ENCODE measurements at regions not wholly inside any gene's neighbourhood (a gene's known extent, or its start where the extent isn't known, plus 50 kb on each side); places are given as distances from the start of the nearest gene placed in this dataset.

GRCh38 chr5:91283899-91284298, 99.2 kb downstream of the ARRDC3 start:
- Histone ChIP-seq H3K27ac (replicated peaks; ENCODE audit: low read length) (no peak overlapping the region), H2AK5ac (ENCODE audit: low read depth, low read length) (no peak overlapping the region), H2BK5ac (ENCODE audit: low read length) (no peak overlapping the region), H3K14ac (ENCODE audit: low read length) (no peak overlapping the region), H2AFZ (ENCODE audit: low read length) (no peak overlapping the region), H4K8ac (ENCODE audit: low read depth, low read length) (no peak overlapping the region), H3K4me2 (ENCODE audit: insufficient read depth, low read length, poor library complexity, severe bottlenecking) (no peak overlapping the region), H3K23ac (ENCODE audit: low read depth, low read length, poor library complexity) (no peak overlapping the region), H3K4ac (ENCODE audit: low read length) (no peak overlapping the region), H3K79me1 (ENCODE audit: low read depth, low read length) (no peaks in the 10 kb centered on the region), H3K4me3 (ENCODE audit: low read length in 2 of 2) (no peak overlapping the region), H3K4me1 (ENCODE audit: control insufficient read depth in 2 of 2, insufficient read depth in 1 of 2, low read depth in 1 of 2, low read length in 2 of 2) (peaks cover 2 to 11% of the 10 kb centered on the region in 2 donors), H2BK12ac (ENCODE audit: low read length) (no peak overlapping the region), H4K91ac (ENCODE audit: low read depth, low read length, poor library complexity) (no peak overlapping the region), H3K27me3 (ENCODE audit: control insufficient read depth in 3 of 3, insufficient read depth in 3 of 3, low read depth in 1 of 3, low read length in 3 of 3) (peaks cover 0 to 4% (median 0%) of the 10 kb centered on the region in 3 experiments), H3K36me3 (replicated peaks in 1 of 2; ENCODE audit: control insufficient read depth in 2 of 2, insufficient read depth in 2 of 2, low read length in 2 of 2) (no peaks in the 10 kb centered on the region), H3K9ac (ENCODE audit: low read depth, low read length, poor library complexity) (no peak overlapping the region), H3K18ac (ENCODE audit: low read length) (no peak overlapping the region), H2BK15ac (ENCODE audit: low read length) (no peak overlapping the region), H3K9me3 (replicated peaks in 1 of 2; ENCODE audit: control insufficient read depth in 2 of 2, insufficient read depth in 1 of 2, low read depth in 1 of 2, low read length in 2 of 2) (peaks cover 0 to 3% of the 10 kb centered on the region in 2 donors), H2BK120ac (ENCODE audit: low read depth, low read length) (no peak overlapping the region)
- DNase-seq (ENCODE audit: low spot score) = no peak

- Histone ChIP-seq H3K4me2 (ENCODE audit: insufficient read depth, low read length, poor library complexity, severe bottlenecking) (no peak overlapping the region), H3K9me3 (replicated peaks in 1 of 2; ENCODE audit: control insufficient read depth in 2 of 2, insufficient read depth in 1 of 2, low read depth in 1 of 2, low read length in 2 of 2) (peaks cover 0 to 3% of the 10 kb centered on the region in 2 donors), H4K8ac (ENCODE audit: low read depth, low read length) (no peak overlapping the region), H3K27me3 (ENCODE audit: control insufficient read depth in 3 of 3, insufficient read depth in 3 of 3, low read depth in 1 of 3, low read length in 3 of 3) (peaks cover 0 to 4% (median 0%) of the 10 kb centered on the region in 3 experiments), H2BK15ac (ENCODE audit: low read length) (no peak overlapping the region), H2AK5ac (ENCODE audit: low read depth, low read length) (no peak overlapping the region), H3K9ac (ENCODE audit: low read depth, low read length, poor library complexity) (no peak overlapping the region), H3K4ac (ENCODE audit: low read length) (no peak overlapping the region), H2BK5ac (ENCODE audit: low read length) (no peak overlapping the region), H3K23ac (ENCODE audit: low read depth, low read length, poor library complexity) (no peak overlapping the region), H3K4me3 (ENCODE audit: low read length in 2 of 2) (no peak overlapping the region), H3K18ac (ENCODE audit: low read length) (no peak overlapping the region), H4K91ac (ENCODE audit: low read depth, low read length, poor library complexity) (no peak overlapping the region), H3K79me1 (ENCODE audit: low read depth, low read length) (no peaks in the 10 kb centered on the region), H2AFZ (ENCODE audit: low read length) (no peak overlapping the region), H2BK120ac (ENCODE audit: low read depth, low read length) (no peak overlapping the region), H2BK12ac (ENCODE audit: low read length) (no peak overlapping the region), H3K4me1 (ENCODE audit: control insufficient read depth in 2 of 2, insufficient read depth in 1 of 2, low read depth in 1 of 2, low read length in 2 of 2) (peaks cover 2 to 11% of the 10 kb centered on the region in 2 donors), H3K27ac (replicated peaks; ENCODE audit: low read length) (no peak overlapping the region), H3K14ac (ENCODE audit: low read length) (no peak overlapping the region), H3K36me3 (replicated peaks in 1 of 2; ENCODE audit: control insufficient read depth in 2 of 2, insufficient read depth in 2 of 2, low read length in 2 of 2) (no peaks in the 10 kb centered on the region)
- WGBS, 2 donors (ENCODE audit: extremely low coverage in 2 of 2, insufficient read length in 2 of 2, insufficient replicate concordance in 1 of 2) = no CpG with 5 or more reads among the region's 4 CpGs
- DNase-seq (ENCODE audit: low spot score) = no peak
These were observed 99.8 kb downstream of the ARRDC3 start for GRCh38 chr5:91283326-91283725.

DNA sequence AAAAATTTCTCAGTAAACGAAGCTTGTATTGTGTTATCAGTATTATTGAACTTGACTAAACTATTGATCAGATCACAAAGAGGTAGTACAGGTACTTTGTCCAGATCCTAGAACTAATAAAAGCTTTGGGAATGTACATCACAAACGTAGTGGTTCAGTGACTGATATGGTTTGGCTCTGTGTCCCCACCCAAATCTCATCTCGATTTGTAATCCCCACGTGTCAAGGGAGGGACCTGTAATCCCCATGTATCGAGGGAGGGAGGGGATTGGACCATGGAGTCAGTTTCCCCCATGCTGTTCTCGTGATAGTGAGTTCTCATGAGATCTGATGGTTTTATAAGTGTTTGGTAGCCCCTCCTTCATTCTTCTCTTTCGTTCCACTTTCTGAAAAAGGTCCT, 100.9 kb downstream of the ARRDC3 start:
- Histone ChIP-seq H4K8ac (ENCODE audit: low read depth, low read length) (no peak overlapping the region), H2BK12ac (ENCODE audit: low read length) (no peak overlapping the region), H3K27me3 (ENCODE audit: control insufficient read depth in 3 of 3, insufficient read depth in 3 of 3, low read depth in 1 of 3, low read length in 3 of 3) (peaks cover 0 to 4% (median 0%) of the 10 kb centered on the region in 3 experiments), H2AFZ (ENCODE audit: low read length) (no peak overlapping the region), H3K9ac (ENCODE audit: low read depth, low read length, poor library complexity) (no peak overlapping the region), H3K4me2 (ENCODE audit: insufficient read depth, low read length, poor library complexity, severe bottlenecking) (no peak overlapping the region), H3K9me3 (replicated peaks in 1 of 2; ENCODE audit: control insufficient read depth in 2 of 2, insufficient read depth in 1 of 2, low read depth in 1 of 2, low read length in 2 of 2) (peaks cover 0 to 3% of the 10 kb centered on the region in 2 donors), H3K36me3 (replicated peaks in 1 of 2; ENCODE audit: control insufficient read depth in 2 of 2, insufficient read depth in 2 of 2, low read length in 2 of 2) (no peaks in the 10 kb centered on the region), H2BK120ac (ENCODE audit: low read depth, low read length) (no peak overlapping the region), H3K14ac (ENCODE audit: low read length) (no peak overlapping the region), H3K27ac (replicated peaks; ENCODE audit: low read length) (no peak overlapping the region), H3K4me1 (ENCODE audit: control insufficient read depth in 2 of 2, insufficient read depth in 1 of 2, low read depth in 1 of 2, low read length in 2 of 2) (peaks cover 2 to 11% of the 10 kb centered on the region in 2 donors), H3K18ac (ENCODE audit: low read length) (no peak overlapping the region), H2BK15ac (ENCODE audit: low read length) (no peak overlapping the region), H3K79me1 (ENCODE audit: low read depth, low read length) (no peaks in the 10 kb centered on the region), H3K23ac (ENCODE audit: low read depth, low read length, poor library complexity) (no peak overlapping the region), H4K91ac (ENCODE audit: low read depth, low read length, poor library complexity) (no peak overlapping the region), H3K4ac (ENCODE audit: low read length) (no peak overlapping the region), H2AK5ac (ENCODE audit: low read depth, low read length) (no peak overlapping the region), H3K4me3 (ENCODE audit: low read length in 2 of 2) (no peak overlapping the region), H2BK5ac (ENCODE audit: low read length) (no peak overlapping the region)
- WGBS, 2 donors (ENCODE audit: extremely low coverage in 2 of 2, insufficient read length in 2 of 2, insufficient replicate concordance in 1 of 2) = no CpG with 5 or more reads among the region's 7 CpGs
- no peak for DNase-seq (ENCODE audit: low spot score)

DNA sequence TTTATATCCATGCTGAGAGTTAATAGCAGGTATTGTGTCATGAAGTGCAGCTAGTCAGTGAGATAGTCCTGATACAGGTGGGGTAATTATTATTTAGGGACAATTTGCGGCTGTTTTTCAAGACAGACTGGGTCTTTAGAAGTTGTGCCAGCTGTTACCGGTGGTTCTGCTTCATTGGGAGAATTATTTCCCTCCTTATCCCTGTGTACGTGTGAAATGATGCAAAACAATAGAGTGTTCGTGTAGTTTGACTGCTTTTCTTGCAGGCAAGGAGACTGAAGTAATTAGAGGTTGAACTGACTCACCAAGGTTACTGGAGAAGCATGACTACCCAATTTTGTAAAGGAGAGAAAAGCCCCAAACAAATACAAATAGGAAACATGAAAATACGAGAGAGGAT, 101.7 kb downstream of the ARRDC3 start:
- Histone ChIP-seq H3K9ac (ENCODE audit: low read depth, low read length, poor library complexity) (no peak overlapping the region), H3K4me3 (ENCODE audit: low read length in 2 of 2) (no peak overlapping the region), H3K27ac (replicated peaks; ENCODE audit: low read length) (no peak overlapping the region), H2BK12ac (ENCODE audit: low read length) (no peak overlapping the region), H3K18ac (ENCODE audit: low read length) (no peak overlapping the region), H3K23ac (ENCODE audit: low read depth, low read length, poor library complexity) (no peak overlapping the region), H3K4me2 (ENCODE audit: insufficient read depth, low read length, poor library complexity, severe bottlenecking) (no peak overlapping the region), H3K27me3 (ENCODE audit: control insufficient read depth in 3 of 3, insufficient read depth in 3 of 3, low read depth in 1 of 3, low read length in 3 of 3) (peaks cover 0 to 4% (median 0%) of the 10 kb centered on the region in 3 experiments), H4K8ac (ENCODE audit: low read depth, low read length) (no peak overlapping the region), H3K36me3 (replicated peaks in 1 of 2; ENCODE audit: control insufficient read depth in 2 of 2, insufficient read depth in 2 of 2, low read length in 2 of 2) (no peaks in the 10 kb centered on the region), H2BK5ac (ENCODE audit: low read length) (no peak overlapping the region), H2BK120ac (ENCODE audit: low read depth, low read length) (no peak overlapping the region), H3K4me1 (ENCODE audit: control insufficient read depth in 2 of 2, insufficient read depth in 1 of 2, low read depth in 1 of 2, low read length in 2 of 2) (peaks cover 2 to 11% of the 10 kb centered on the region in 2 donors), H2AFZ (ENCODE audit: low read length) (no peak overlapping the region), H3K9me3 (replicated peaks in 1 of 2; ENCODE audit: control insufficient read depth in 2 of 2, insufficient read depth in 1 of 2, low read depth in 1 of 2, low read length in 2 of 2) (peaks cover 0 to 3% of the 10 kb centered on the region in 2 donors), H2BK15ac (ENCODE audit: low read length) (no peak overlapping the region), H3K79me1 (ENCODE audit: low read depth, low read length) (no peaks in the 10 kb centered on the region), H4K91ac (ENCODE audit: low read depth, low read length, poor library complexity) (no peak overlapping the region), H3K14ac (ENCODE audit: low read length) (no peak overlapping the region), H3K4ac (ENCODE audit: low read length) (no peak overlapping the region), H2AK5ac (ENCODE audit: low read depth, low read length) (no peak overlapping the region)
- DNase-seq (ENCODE audit: low spot score) = no peak
- WGBS, 2 donors (ENCODE audit: extremely low coverage in 2 of 2, insufficient read length in 2 of 2, insufficient replicate concordance in 1 of 2) = no CpG with 5 or more reads among the region's 5 CpGs
